ENCODE measurements at regions not wholly inside any gene's neighbourhood (a gene's known extent, or its start where the extent isn't known, plus 50 kb on each side); places are given as distances from the start of the nearest gene placed in this dataset.

- no peak for DNase-seq
Measured at GRCh38 chr5:20615888-20616563, 628.0 kb upstream of the CDH18 start.

GRCh38 chr5:20611620-20612019 is 623.6 kb upstream of the CDH18 start:
- no peak for DNase-seq

GRCh38 chr5:20610681-20611080 is 622.7 kb upstream of the CDH18 start:
- DNase-seq, result no peak

GRCh38 chr5:20609126-20609525 is 621.1 kb upstream of the CDH18 start:
- DNase-seq, result no peak

- DNase-seq, result no peak
Measured at GRCh38 chr5:20608567-20608966, 620.6 kb upstream of the CDH18 start.

- DNase-seq, result no peak
Measured at GRCh38 chr5:20605732-20606525, 617.9 kb upstream of the CDH18 start.

GRCh38 chr5:20604992-20605391 is 617.0 kb upstream of the CDH18 start:
- DNase-seq, result no peak

- no peak for DNase-seq
Measured at GRCh38 chr5:20601678-20602100, 613.7 kb upstream of the CDH18 start.

- DNase-seq, result no peak
Measured at GRCh38 chr5:20590356-20590755, 602.4 kb upstream of the CDH18 start.

GRCh38 chr5:20575571-20575970 is 587.6 kb upstream of the CDH18 start:
- DNase-seq, result no peak

GRCh38 chr5:20574576-20574975 is 586.6 kb upstream of the CDH18 start:
- no peak for DNase-seq

- DNase-seq, result no peak
Measured at GRCh38 chr5:20572614-20573013, 584.6 kb upstream of the CDH18 start.

GRCh38 chr5:20570486-20570885 is 582.5 kb upstream of the CDH18 start:
- no peak for DNase-seq

GRCh38 chr5:20562544-20562943 is 574.5 kb upstream of the CDH18 start:
- DNase-seq, result no peak

GRCh38 chr5:20559845-20560244 is 571.8 kb upstream of the CDH18 start:
- DNase-seq, result no peak

- no peak for DNase-seq
Measured at GRCh38 chr5:20556115-20556763, 568.2 kb upstream of the CDH18 start.

- no peak for DNase-seq
Measured at GRCh38 chr5:20555034-20555433, 567.0 kb upstream of the CDH18 start.

- DNase-seq, result no peak
Measured at GRCh38 chr5:20554001-20554400, 566.0 kb upstream of the CDH18 start.

- no peak for DNase-seq
Measured at GRCh38 chr5:20537911-20538703, 550.1 kb upstream of the CDH18 start.

- no peak for DNase-seq
Measured at GRCh38 chr5:20536813-20537212, 548.8 kb upstream of the CDH18 start.

GRCh38 chr5:20536341-20536740 is 548.3 kb upstream of the CDH18 start:
- no peak for DNase-seq

- no peak for DNase-seq
Measured at GRCh38 chr5:20528471-20528870, 540.5 kb upstream of the CDH18 start.

GRCh38 chr5:20524991-20525529 is 537.1 kb upstream of the CDH18 start:
- no peak for DNase-seq
